IMR-90 (cell line): ENCODE measurements at regions not wholly inside any gene's neighbourhood (a gene's known extent, or its start where the extent isn't known, plus 50 kb on each side); places are given as distances from the start of the nearest gene placed in this dataset.

Experiments used
- ATAC-seq: fragments of 200-7000 bp; cut with Tn5 transposase; 2 replicates; pipeline ENCODE4 v1.9.1; 2020; ENCODE audit warnings: low read depth, mild to moderate bottlenecking, moderate library complexity
- BruUV-seq: library from RNA; stranded (reverse); fragments of 400-500 nt; replicated peaks from 2 replicates; lab custom pipeline; 2021; lab: Mats Ljungman, UMichigan
- CTCF ChIA-PET: fragments of 300-600 bp; formaldehyde crosslinking; extraction: SDS; loops from one replicate; lab custom pipeline; 2021; ENCODE audit warnings: antibody characterized with exemption; lab: Yijun Ruan, JAX
- POLR2A ChIA-PET: fragments of 300-600 bp; sonication (Branson Sonifier 250); formaldehyde crosslinking; loops from one replicate; lab custom pipeline; 2022; ENCODE audit warnings: antibody characterized with exemption; ENCODE audit not compliant: unreplicated experiment; lab: Charles Lee
- DNase-seq: peaks from one replicate; pipeline ENCODE4 v3.0.0; 2013
- H2AFZ ChIP-seq: replicated peaks from 2 replicates; pipeline ENCODE3; 2013; ENCODE audit warnings: low read length, mild to moderate bottlenecking; ENCODE audit not compliant: poor library complexity
- H2AK5ac ChIP-seq: 2 replicates; pipeline ENCODE4 v1.6.1; 2013; ENCODE audit warnings: low read depth, low read length, inconsistent platforms
- H2AK9ac ChIP-seq: replicated peaks from 2 replicates; pipeline ENCODE3; 2013; ENCODE audit warnings: mild to moderate bottlenecking, low read depth, low read length, moderate library complexity; ENCODE audit not compliant: poor library complexity
- H2BK120ac ChIP-seq: 2 replicates; pipeline ENCODE4 v1.6.1; 2013; ENCODE audit warnings: low read depth, low read length, inconsistent platforms
- H2BK15ac ChIP-seq: 3 replicates; pipeline ENCODE4 v1.6.1; 2013; ENCODE audit warnings: low read depth, low read length, inconsistent platforms
- H2BK20ac ChIP-seq: 2 replicates; pipeline ENCODE4 v1.6.1; 2013; ENCODE audit warnings: low read depth, mild to moderate bottlenecking, inconsistent platforms, low read length, moderate library complexity
- H2BK5ac ChIP-seq: 2 replicates; pipeline ENCODE4 v1.6.1; 2013; ENCODE audit warnings: mild to moderate bottlenecking, low read depth, low read length, inconsistent platforms; ENCODE audit not compliant: poor library complexity, severe bottlenecking
- H3K14ac ChIP-seq: replicated peaks from 2 replicates; pipeline ENCODE4 v1.6.1; 2013; ENCODE audit warnings: low read depth, low read length, inconsistent platforms
- H3K18ac ChIP-seq: 2 replicates; pipeline ENCODE4 v1.6.1; 2013; ENCODE audit warnings: low read depth, low read length, control low read depth
- H3K23ac ChIP-seq: 2 replicates; pipeline ENCODE4 v1.6.1; 2013; ENCODE audit warnings: low read depth, low read length, inconsistent platforms
- H3K27ac ChIP-seq: 2 replicates; pipeline ENCODE4 v1.5.1; 2013; ENCODE audit warnings: mild to moderate bottlenecking, control low read depth, low read length; ENCODE audit not compliant: insufficient read depth
- H3K27me3 ChIP-seq: 2 replicates; pipeline ENCODE4 v1.6.1; 2013; ENCODE audit warnings: low read length; ENCODE audit not compliant: control insufficient read depth, insufficient read depth
- H3K36me3 ChIP-seq: 2 replicates; pipeline ENCODE4 v1.6.1; 2013; ENCODE audit warnings: low read length, mixed read lengths; ENCODE audit not compliant: control insufficient read depth, insufficient read depth
- H3K4ac ChIP-seq: 2 replicates; pipeline ENCODE4 v1.6.1; 2013; ENCODE audit warnings: low read depth, low read length, inconsistent platforms
- H3K4me1 ChIP-seq: 2 replicates; pipeline ENCODE4 v1.6.1; 2013; ENCODE audit warnings: low read length, mixed read lengths; ENCODE audit not compliant: control insufficient read depth, insufficient read depth
- H3K4me2 ChIP-seq: 2 replicates; pipeline ENCODE4 v1.6.1; 2013; ENCODE audit warnings: low read depth, mild to moderate bottlenecking, control low read depth, low read length, moderate library complexity
- H3K4me3 ChIP-seq: 2 replicates; pipeline ENCODE4 v1.5.1; 2013; ENCODE audit warnings: low read depth, mild to moderate bottlenecking, control low read depth, low read length, moderate library complexity; ENCODE audit not compliant: insufficient read depth
- H3K56ac ChIP-seq: 2 replicates; pipeline ENCODE4 v1.6.1; 2013; ENCODE audit warnings: low read length, inconsistent platforms; ENCODE audit not compliant: insufficient read depth; ENCODE audit errors: extremely low read depth
- H3K79me1 ChIP-seq, 2 experiments: 2 replicates each; pipeline ENCODE4 v1.6.1; 2013; ENCODE audit warnings: low read length in 2 of 2, inconsistent platforms in 1 of 2, low read depth in 1 of 2
- H3K9ac ChIP-seq: 2 replicates; pipeline ENCODE4 v1.6.1; 2013; ENCODE audit warnings: low read depth, low read length, control low read depth
- H3K9me1 ChIP-seq: 2 replicates; pipeline ENCODE4 v1.6.1; 2013; ENCODE audit warnings: low read length, inconsistent platforms; ENCODE audit not compliant: insufficient read depth
- H3K9me3 ChIP-seq: 2 replicates; pipeline ENCODE4 v1.6.1; 2013; ENCODE audit warnings: low read length; ENCODE audit not compliant: control insufficient read depth, insufficient read depth
- H4K20me1 ChIP-seq: 2 replicates; pipeline ENCODE4 v1.6.1; 2013; ENCODE audit warnings: low read length, inconsistent platforms; ENCODE audit not compliant: insufficient read depth
- H4K5ac ChIP-seq: 2 replicates; pipeline ENCODE4 v1.6.1; 2013; ENCODE audit warnings: mild to moderate bottlenecking, low read depth, low read length, control low read depth
- H4K8ac ChIP-seq, 2 experiments: 2 replicates each; pipeline ENCODE4 v1.6.1; 2013; ENCODE audit warnings: low read depth in 2 of 2, low read length in 2 of 2, control low read depth in 1 of 2, inconsistent platforms in 1 of 2
- H4K91ac ChIP-seq: 2 replicates; pipeline ENCODE4 v1.6.1; 2013; ENCODE audit warnings: low read depth, low read length, inconsistent platforms; ENCODE audit not compliant: insufficient read depth
- BHLHE40 ChIP-seq: fragments of 150-350 bp; IDR thresholded peaks from 2 replicates; pipeline ENCODE4 v1.6.1; 2016; ENCODE audit warnings: mild to moderate bottlenecking, low read depth, low read length
- CEBPB ChIP-seq: IDR thresholded peaks from 2 replicates; pipeline ENCODE4 v1.6.1; 2012; ENCODE audit warnings: low read depth, low read length, improper control_type of control experiment
- CHD1 ChIP-seq: IDR thresholded peaks from 2 replicates; pipeline ENCODE4 v1.6.1; 2012; ENCODE audit warnings: low read depth, low read length, improper control_type of control experiment
- CTCF ChIP-seq: conservative IDR thresholded peaks from 2 replicates; pipeline ENCODE4 v1.5.1; 2012; ENCODE audit warnings: mild to moderate bottlenecking, low read depth, low read length, improper control_type of control experiment
- ELK1 ChIP-seq: fragments of 150-350 bp; IDR thresholded peaks from 2 replicates; pipeline ENCODE4 v1.6.1; 2016; ENCODE audit warnings: low read depth, mild to moderate bottlenecking, low read length, moderate library complexity, borderline replicate concordance
- FOS ChIP-seq: fragments of 150-350 bp; IDR thresholded peaks from 2 replicates; pipeline ENCODE4 v1.6.1; 2016; ENCODE audit warnings: low read depth, low read length
- MAFK ChIP-seq: IDR thresholded peaks from 2 replicates; pipeline ENCODE4 v1.6.1; 2012; ENCODE audit warnings: low read depth, low read length, improper control_type of control experiment
- MAZ ChIP-seq: IDR thresholded peaks from 2 replicates; pipeline ENCODE4 v1.6.1; 2012; ENCODE audit warnings: low read depth, mild to moderate bottlenecking, low read length, improper control_type of control experiment, moderate library complexity, borderline replicate concordance
- NFE2L2 ChIP-seq: fragments of 150-350 bp; IDR thresholded peaks from 2 replicates; pipeline ENCODE4 v1.6.1; 2016; ENCODE audit warnings: low read depth, mild to moderate bottlenecking, low read length
- POLR2A ChIP-seq: IDR thresholded peaks from 2 replicates; pipeline ENCODE4 v1.6.1; 2012; ENCODE audit warnings: mild to moderate bottlenecking, low read depth, low read length
- RAD21 ChIP-seq: IDR thresholded peaks from 2 replicates; pipeline ENCODE4 v1.6.1; 2012; ENCODE audit warnings: low read length, improper control_type of control experiment
- RCOR1 ChIP-seq: IDR thresholded peaks from 2 replicates; pipeline ENCODE4 v1.6.1; 2012; ENCODE audit warnings: mild to moderate bottlenecking, low read length, improper control_type of control experiment; ENCODE audit not compliant: insufficient replicate concordance
- SMC3 ChIP-seq: fragments of 150-350 bp; IDR thresholded peaks from 2 replicates; pipeline ENCODE4 v1.6.1; 2016; ENCODE audit warnings: low read depth, mild to moderate bottlenecking, antibody characterized with exemption, low read length, moderate library complexity
- USF2 ChIP-seq: fragments of 150-350 bp; IDR thresholded peaks from 2 replicates; pipeline ENCODE4 v1.6.1; 2017; ENCODE audit warnings: mild to moderate bottlenecking, antibody characterized with exemption, low read length, low read depth
- WGBS, 2 experiments: methylation state at CpG; one replicate each; pipeline versions ENCODE4 v1.1.5 to v1.1.7; 2013; ENCODE audit warnings: missing lambda C conversion rate in 2 of 2; ENCODE audit not compliant: insufficient read length in 1 of 2; ENCODE audit errors: extremely low coverage in 2 of 2; 5-methylcytosine and 5-hydroxymethylcytosine counted together
- dilution Hi-C: fragments of 300-500 bp; cut with HindIII; formaldehyde crosslinking; loops from one replicate; pipeline ENCODE4 v1.14.3; 2018; ENCODE audit warnings: low sequenced_read_pairs; ENCODE audit not compliant: unreplicated experiment
- in situ Hi-C: fragments of 300-500 bp; cut with MboI; formaldehyde crosslinking; loops from 3 replicates; pipeline ENCODE4 v1.14.3; 2019; ENCODE audit warnings: low sequenced_read_pairs, inconsistent platforms, mixed read lengths
- intact Hi-C: fragments of 100-400 bp; cut with micrococcal nuclease; formaldehyde crosslinking; loops from 2 replicates; pipeline ENCODE4 v1.10.0; 2022

- WGBS, 2 experiments, result no CpG with 5 or more reads among the region's 3 CpGs
- H3K36me3 ChIP-seq, result no peaks in the 10 kb centered on the region
- H4K8ac ChIP-seq, result no peak overlapping the region
- H3K79me1 ChIP-seq, result no peaks in the 10 kb centered on the region
- no peak overlapping the region for H3K18ac ChIP-seq
- no peak overlapping the region for H2AK9ac ChIP-seq
- H3K27ac ChIP-seq, result no peak overlapping the region
- H3K4me3 ChIP-seq, result no peak overlapping the region
- no peak overlapping the region for H3K4ac ChIP-seq
- H2BK5ac ChIP-seq, result no peak overlapping the region
- H3K9me3 ChIP-seq, result no peaks in the 10 kb centered on the region
- no TSS peak for BruUV-seq
- no peak overlapping the region for H3K23ac ChIP-seq
- dilution Hi-C loops, result no loop called here
- TF ChIP-seq RAD21 (no peak), CEBPB (no peak), CTCF (no peak), MAZ (no peak), FOS (no peak), NFE2L2 (no peak), BHLHE40 (no peak), USF2 (no peak), MAFK (no peak), ELK1 (no peak), SMC3 (no peak), POLR2A (no peak), RCOR1 (no peak), CHD1 (no peak)
- no peak overlapping the region for H3K4me2 ChIP-seq
- ChIA-PET CTCF (no interaction called here), POLR2A (interaction anchor here (0.5 kb wide), 1 partner anchor 114 kb away, joined by 3 read pairs; no protein-coding TSS in a partner anchor)
- DNase-seq (no peak), ATAC-seq (no peak)
- H3K9ac ChIP-seq, result no peak overlapping the region
- H4K5ac ChIP-seq, result no peak overlapping the region
- no peak overlapping the region for H2BK15ac ChIP-seq
- H3K14ac ChIP-seq, result no peak overlapping the region
- no peak overlapping the region for H4K91ac ChIP-seq
- H2AFZ ChIP-seq, result no peak overlapping the region
- in situ Hi-C loops, result no loop called here
- H3K56ac ChIP-seq, result no peak overlapping the region
- H2BK20ac ChIP-seq, result no peak overlapping the region
- H2AK5ac ChIP-seq, result no peak overlapping the region
- H3K27me3 ChIP-seq, result no peaks in the 10 kb centered on the region; the same call in 1 of the 2 replicates
- no peaks in the 10 kb centered on the region for H4K20me1 ChIP-seq
- no peaks in the 10 kb centered on the region for H3K9me1 ChIP-seq
- H3K4me1 ChIP-seq, result no peaks in the 10 kb centered on the region
- no peak overlapping the region for H2BK120ac ChIP-seq
- intact Hi-C loops, result no loop called here
Observed at GRCh38 chr16:9186061-9186460, 94.6 kb downstream of the HAPSTR1 start.
